Stimulated activated CD8-positive, alpha-beta memory T cell treated with anti-CD3 and anti-CD28 coated beads, Interleukin-4, amount 100 ng/mL, for 24 hours (primary cell): ENCODE measurements at regions not wholly inside any gene's neighbourhood (a gene's known extent, or its start where the extent isn't known, plus 50 kb on each side); places are given as distances from the start of the nearest gene placed in this dataset.

ENCODE experiments used
- DNase-seq: peaks from one replicate; pipeline ENCODE4 v3.0.0-alpha.2; 2020; ENCODE audit warnings: low read depth

- DNase-seq = no peak
Measured at GRCh38 chr10:90326498-90327267, 531.2 kb downstream of the HTR7 start.

- no peak for DNase-seq
Measured at GRCh38 chr10:90327611-90328010, 530.2 kb downstream of the HTR7 start.

- DNase-seq = no peak
Measured at GRCh38 chr10:90328459-90328858, 529.4 kb downstream of the HTR7 start.

- DNase-seq = no peak
Measured at GRCh38 chr10:90328896-90329295, 528.9 kb downstream of the HTR7 start.

GRCh38 chr10:90337316-90337715, 520.5 kb downstream of the HTR7 start:
- no peak for DNase-seq

GRCh38 chr10:90342480-90342879, 515.4 kb downstream of the HTR7 start:
- no peak for DNase-seq

GRCh38 chr10:90344226-90344625, 513.6 kb downstream of the HTR7 start:
- no peak for DNase-seq

GRCh38 chr10:90347239-90347638, 510.6 kb downstream of the HTR7 start:
- DNase-seq = no peak

- no peak for DNase-seq
Measured at GRCh38 chr10:90350122-90350521, 507.7 kb downstream of the HTR7 start.

- no peak for DNase-seq
Measured at GRCh38 chr10:90352288-90352687, 505.6 kb downstream of the HTR7 start.

- DNase-seq = no peak
Measured at GRCh38 chr10:90354914-90355313, 502.9 kb downstream of the HTR7 start.

GRCh38 chr10:90363799-90364483, 493.9 kb downstream of the HTR7 start:
- no peak for DNase-seq

- no peak for DNase-seq
Measured at GRCh38 chr10:90372451-90372850, 485.4 kb downstream of the HTR7 start.

- DNase-seq = no peak
Measured at GRCh38 chr10:90373911-90374310, 483.9 kb downstream of the HTR7 start.

- no peak for DNase-seq
Measured at GRCh38 chr10:90378524-90379076, 479.2 kb downstream of the HTR7 start.

GRCh38 chr10:90381468-90381867, 476.4 kb downstream of the HTR7 start:
- no peak for DNase-seq

GRCh38 chr10:90389876-90390275, 468.0 kb downstream of the HTR7 start:
- DNase-seq = no peak

- DNase-seq = no peak
Measured at GRCh38 chr10:90394311-90394710, 463.5 kb downstream of the HTR7 start.

GRCh38 chr10:90396721-90397120, 461.1 kb downstream of the HTR7 start:
- no peak for DNase-seq

- DNase-seq = no peak
Measured at GRCh38 chr10:90398566-90398965, 459.3 kb downstream of the HTR7 start.

- DNase-seq = no peak
Measured at GRCh38 chr10:90399782-90400181, 458.1 kb downstream of the HTR7 start.

- DNase-seq = no peak
Measured at GRCh38 chr10:90403211-90404000, 454.4 kb downstream of the HTR7 start.

GRCh38 chr10:90407131-90407530, 450.7 kb downstream of the HTR7 start:
- no peak for DNase-seq
